Lower lobe of right lung (tissue), 2 donors: ENCODE measurements at regions not wholly inside any gene's neighbourhood (a gene's known extent, or its start where the extent isn't known, plus 50 kb on each side); places are given as distances from the start of the nearest gene placed in this dataset.

Experiments
- ATAC-seq, 2 donors: fragments of 200-7000 bp; cut with Tn5 transposase; one replicate each; pipeline ENCODE4 v1.9.1; 2020 to 2022; ENCODE audit warnings: mild to moderate bottlenecking in 2 of 2, moderate library complexity in 2 of 2
- DNase-seq: peaks from one replicate; pipeline ENCODE4 v3.0.0-alpha.2; 2020
- H3K27ac ChIP-seq: fragments of 200-600 bp; one replicate; pipeline ENCODE4 v1.8.0; 2022
- H3K27me3 ChIP-seq: fragments of 200-600 bp; one replicate; pipeline ENCODE4 v1.8.0; 2022; ENCODE audit warnings: low read depth
- H3K36me3 ChIP-seq: fragments of 200-600 bp; one replicate; pipeline ENCODE4 v1.8.0; 2022; ENCODE audit warnings: mild to moderate bottlenecking
- H3K4me1 ChIP-seq: fragments of 200-600 bp; one replicate; pipeline ENCODE4 v1.8.0; 2022
- H3K4me3 ChIP-seq: fragments of 200-600 bp; one replicate; pipeline ENCODE4 v1.8.0; 2022; ENCODE audit warnings: mild to moderate bottlenecking
- H3K9me3 ChIP-seq: fragments of 200-600 bp; one replicate; pipeline ENCODE4 v1.8.0; 2022
- intact Hi-C: fragments of 100-400 bp; cut with DNase I; formaldehyde crosslinking; loops from one replicate; pipeline ENCODE4 v1.11.0; 2022
- TF ChIP-seq, protein P1 (sequence below): fragments of 200-600 bp; IDR thresholded peaks from one replicate; pipeline ENCODE4 v1.8.0; 2022; ENCODE audit warnings: antibody characterized with exemption, mild to moderate bottlenecking
- donor health status: DM: no; HTN: yes; CAD: no; lungs with severe emphysema.

DNA sequence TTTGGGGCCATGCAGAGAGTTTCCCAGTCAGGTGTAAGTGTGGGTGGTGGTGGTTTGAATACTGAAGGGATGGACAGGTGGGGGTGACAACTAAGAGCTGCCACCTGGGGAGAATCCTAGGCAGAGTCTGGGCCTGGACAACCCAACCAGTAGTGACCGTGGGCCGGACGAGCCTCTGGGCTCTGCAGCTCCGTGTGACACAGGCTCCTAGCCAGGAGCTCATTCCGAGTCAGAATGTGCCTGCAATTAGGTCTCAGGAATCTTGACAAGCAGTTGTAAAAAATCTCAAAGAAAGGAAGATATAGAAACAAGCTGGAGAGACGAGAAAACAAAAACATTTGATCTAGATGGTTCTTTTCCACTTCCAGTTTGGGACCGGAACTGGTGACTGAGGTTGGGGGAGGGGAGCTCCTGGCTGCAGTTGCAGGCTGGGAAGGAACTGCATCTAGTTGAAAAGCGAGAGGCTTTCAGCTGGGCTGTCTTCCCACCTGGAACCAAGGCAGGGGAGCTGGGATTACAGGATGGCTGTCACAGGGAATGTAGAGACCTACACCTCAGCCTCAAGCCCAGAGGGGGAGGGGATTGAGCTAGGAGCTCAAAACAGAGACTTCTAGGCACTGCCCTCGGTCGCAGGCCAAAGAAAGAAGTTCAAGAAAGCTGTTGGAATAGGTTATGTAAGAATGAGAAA is 156.9 kb downstream of the PAX1 start:
- TF ChIP-seq, protein P1, sequence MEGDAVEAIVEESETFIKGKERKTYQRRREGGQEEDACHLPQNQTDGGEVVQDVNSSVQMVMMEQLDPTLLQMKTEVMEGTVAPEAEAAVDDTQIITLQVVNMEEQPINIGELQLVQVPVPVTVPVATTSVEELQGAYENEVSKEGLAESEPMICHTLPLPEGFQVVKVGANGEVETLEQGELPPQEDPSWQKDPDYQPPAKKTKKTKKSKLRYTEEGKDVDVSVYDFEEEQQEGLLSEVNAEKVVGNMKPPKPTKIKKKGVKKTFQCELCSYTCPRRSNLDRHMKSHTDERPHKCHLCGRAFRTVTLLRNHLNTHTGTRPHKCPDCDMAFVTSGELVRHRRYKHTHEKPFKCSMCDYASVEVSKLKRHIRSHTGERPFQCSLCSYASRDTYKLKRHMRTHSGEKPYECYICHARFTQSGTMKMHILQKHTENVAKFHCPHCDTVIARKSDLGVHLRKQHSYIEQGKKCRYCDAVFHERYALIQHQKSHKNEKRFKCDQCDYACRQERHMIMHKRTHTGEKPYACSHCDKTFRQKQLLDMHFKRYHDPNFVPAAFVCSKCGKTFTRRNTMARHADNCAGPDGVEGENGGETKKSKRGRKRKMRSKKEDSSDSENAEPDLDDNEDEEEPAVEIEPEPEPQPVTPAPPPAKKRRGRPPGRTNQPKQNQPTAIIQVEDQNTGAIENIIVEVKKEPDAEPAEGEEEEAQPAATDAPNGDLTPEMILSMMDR = no peak
- ATAC-seq (no peak), DNase-seq (no peak)
- Histone ChIP-seq H3K27ac (no peak overlapping the region), H3K36me3 (no peaks in the 10 kb centered on the region), H3K27me3 (no peaks in the 10 kb centered on the region), H3K4me1 (no peaks in the 10 kb centered on the region), H3K4me3 (no peak overlapping the region), H3K9me3 (no peaks in the 10 kb centered on the region)
- intact Hi-C loops = no loop called here

DNA sequence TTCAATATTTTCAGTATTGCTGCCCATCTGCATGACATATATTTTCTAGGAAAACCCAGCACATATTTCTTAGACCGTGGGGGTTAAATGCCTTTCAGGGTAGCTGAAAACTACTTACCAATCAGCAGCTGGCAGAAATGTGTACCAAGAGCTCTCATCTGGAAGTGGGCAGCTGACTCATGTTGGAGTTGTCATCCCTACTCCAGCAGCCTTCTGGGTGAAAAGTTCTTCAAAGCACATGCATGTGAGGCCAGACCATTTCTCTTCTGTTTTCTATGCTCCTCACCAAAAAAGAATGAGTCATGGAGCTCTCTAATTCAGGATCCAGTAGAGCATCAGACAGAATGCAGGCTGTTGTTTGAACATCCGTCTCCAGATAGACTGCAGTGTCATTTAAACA is 135.5 kb downstream of the PAX1 start:
- DNase-seq (no peak), ATAC-seq (no peak)
- H3K9me3 ChIP-seq = no peaks in the 10 kb centered on the region
- intact Hi-C loops = no loop called here
- no peak overlapping the region for H3K27ac ChIP-seq
- no peaks in the 10 kb centered on the region for H3K4me1 ChIP-seq
- no peaks in the 10 kb centered on the region for H3K27me3 ChIP-seq
- TF ChIP-seq, protein P1 = no peak
- H3K36me3 ChIP-seq = no peaks in the 10 kb centered on the region
- H3K4me3 ChIP-seq = no peak overlapping the region

DNA sequence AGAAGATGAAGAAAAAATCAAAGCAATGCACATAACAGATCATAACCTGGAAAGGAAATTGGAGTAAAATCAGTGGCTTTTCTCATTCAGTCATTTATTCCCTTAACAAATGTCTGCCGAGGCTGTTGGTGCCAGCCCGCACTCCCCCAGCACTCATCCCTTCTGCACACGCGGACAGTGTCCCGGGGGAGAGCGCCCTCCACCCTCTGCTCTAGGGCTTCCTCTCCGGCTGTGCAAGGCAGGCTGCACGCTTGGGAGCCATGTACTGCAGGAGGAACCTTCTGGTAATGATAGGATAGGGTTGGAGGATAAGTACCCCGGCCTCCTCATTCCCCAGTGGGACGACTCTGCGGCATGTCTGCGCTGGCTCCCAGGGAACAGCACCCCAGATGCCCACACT is 134.5 kb downstream of the PAX1 start:
- H3K4me1 ChIP-seq = no peaks in the 10 kb centered on the region
- DNase-seq = no peak
- H3K27ac ChIP-seq = no peak overlapping the region
- H3K36me3 ChIP-seq = no peaks in the 10 kb centered on the region
- peak in 1 of 2 donors; percentile 13 for ATAC-seq
- TF ChIP-seq, protein P1 = no peak
- H3K9me3 ChIP-seq = no peaks in the 10 kb centered on the region
- no peak overlapping the region for H3K4me3 ChIP-seq
- H3K27me3 ChIP-seq = no peaks in the 10 kb centered on the region
- intact Hi-C loops = no loop called here

DNA sequence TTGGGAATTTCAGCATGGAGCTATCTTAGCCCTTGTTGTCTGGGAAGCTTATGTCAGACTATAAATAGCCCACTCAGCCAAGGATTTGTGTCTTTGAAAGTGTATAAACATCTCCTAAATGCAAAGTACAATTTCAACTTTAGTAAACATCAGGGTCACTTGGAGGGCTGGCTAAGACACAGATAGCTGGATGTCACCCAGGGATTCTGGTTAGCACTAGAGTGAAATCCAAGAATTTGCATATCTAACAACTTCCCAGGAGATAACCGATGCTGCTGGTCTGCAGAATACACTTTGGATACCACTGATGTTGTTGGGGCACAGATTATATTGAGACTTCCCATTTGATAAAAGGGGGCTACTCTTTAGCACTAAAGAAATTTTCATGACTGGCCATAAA is 130.9 kb downstream of the PAX1 start:
- TF ChIP-seq, protein P1 = no peak
- DNase-seq (no peak), ATAC-seq (no peak)
- H3K36me3 ChIP-seq = no peaks in the 10 kb centered on the region
- intact Hi-C loops = no loop called here
- no peaks in the 10 kb centered on the region for H3K4me1 ChIP-seq
- H3K9me3 ChIP-seq = no peaks in the 10 kb centered on the region
- H3K4me3 ChIP-seq = no peak overlapping the region
- no peaks in the 10 kb centered on the region for H3K27me3 ChIP-seq
- H3K27ac ChIP-seq = no peak overlapping the region

DNA sequence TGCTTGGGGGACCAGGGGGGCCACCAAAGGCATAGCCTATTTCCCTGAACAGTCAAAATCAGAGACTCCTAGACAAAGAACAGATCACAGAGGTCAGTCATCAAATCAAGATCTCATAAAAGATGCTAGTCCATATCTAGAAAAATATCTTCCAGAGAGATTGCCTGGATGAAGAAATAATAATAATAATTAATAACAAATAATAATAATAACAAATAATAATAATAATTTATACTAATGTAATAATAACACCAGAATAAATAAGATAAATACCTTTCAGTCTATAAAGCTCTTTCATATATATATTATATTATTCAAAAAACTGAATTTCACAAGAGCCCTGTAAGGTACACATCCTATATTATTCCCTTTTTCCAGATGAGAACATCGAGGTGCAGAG is 129.6 kb downstream of the PAX1 start:
- TF ChIP-seq, protein P1 = no peak
- H3K9me3 ChIP-seq = no peaks in the 10 kb centered on the region
- intact Hi-C loops = no loop called here
- DNase-seq = no peak
- no peaks in the 10 kb centered on the region for H3K4me1 ChIP-seq
- ATAC-seq = no peak
- no peak overlapping the region for H3K4me3 ChIP-seq
- H3K27ac ChIP-seq = no peak overlapping the region
- H3K36me3 ChIP-seq = no peaks in the 10 kb centered on the region
- H3K27me3 ChIP-seq = no peaks in the 10 kb centered on the region
